IPS DF 6.9 (cell line): ENCODE measurements at regions not wholly inside any gene's neighbourhood (a gene's known extent, or its start where the extent isn't known, plus 50 kb on each side); places are given as distances from the start of the nearest gene placed in this dataset.

Source experiments
- DNase-seq: peaks from one replicate; pipeline ENCODE4 v3.0.0-alpha.2; 2013; ENCODE audit warnings: low read depth, low spot score
- H3K27ac ChIP-seq: one replicate; pipeline ENCODE4 v1.5.1; 2013; ENCODE audit warnings: low read length, control low read depth
- H3K27me3 ChIP-seq: 2 replicates; pipeline ENCODE4 v1.6.1; 2013; ENCODE audit warnings: mild to moderate bottlenecking, low read length; ENCODE audit not compliant: control insufficient read depth, insufficient read depth
- H3K36me3 ChIP-seq: 2 replicates; pipeline ENCODE4 v1.6.1; 2013; ENCODE audit warnings: low read length; ENCODE audit not compliant: control insufficient read depth, insufficient read depth
- H3K4me1 ChIP-seq: 2 replicates; pipeline ENCODE4 v1.6.1; 2013; ENCODE audit warnings: low read length; ENCODE audit not compliant: control insufficient read depth, insufficient read depth
- H3K4me3 ChIP-seq: 2 replicates; pipeline ENCODE4 v1.5.1; 2013; ENCODE audit warnings: mild to moderate bottlenecking, low read length
- H3K9me3 ChIP-seq: 2 replicates; pipeline ENCODE4 v1.6.1; 2013; ENCODE audit warnings: low read length, inconsistent platforms; ENCODE audit not compliant: control insufficient read depth, insufficient read depth
- WGBS: extraction: QIAGEN DNeasy Blood & Tissue Kit; methylation state at CpG from one replicate; pipeline ENCODE4 v1.1.7; 2013; ENCODE audit warnings: mixed read lengths, missing lambda C conversion rate; ENCODE audit not compliant: insufficient read length, insufficient coverage; 5-methylcytosine and 5-hydroxymethylcytosine counted together

GRCh38 chr16:79297296-79297695, 303.2 kb downstream of the MAF start:
- H3K27me3 ChIP-seq: no peaks in the 10 kb centered on the region
- H3K9me3 ChIP-seq: no peaks in the 10 kb centered on the region
- peaks cover 5% of the 10 kb centered on the region; the same call in 1 of the 2 replicates for H3K4me1 ChIP-seq
- no peaks in the 10 kb centered on the region for H3K36me3 ChIP-seq
- no peak for DNase-seq
- WGBS: no CpG with 5 or more reads among the region's 9 CpGs
- no peak overlapping the region for H3K4me3 ChIP-seq
- no peak overlapping the region for H3K27ac ChIP-seq

DNA sequence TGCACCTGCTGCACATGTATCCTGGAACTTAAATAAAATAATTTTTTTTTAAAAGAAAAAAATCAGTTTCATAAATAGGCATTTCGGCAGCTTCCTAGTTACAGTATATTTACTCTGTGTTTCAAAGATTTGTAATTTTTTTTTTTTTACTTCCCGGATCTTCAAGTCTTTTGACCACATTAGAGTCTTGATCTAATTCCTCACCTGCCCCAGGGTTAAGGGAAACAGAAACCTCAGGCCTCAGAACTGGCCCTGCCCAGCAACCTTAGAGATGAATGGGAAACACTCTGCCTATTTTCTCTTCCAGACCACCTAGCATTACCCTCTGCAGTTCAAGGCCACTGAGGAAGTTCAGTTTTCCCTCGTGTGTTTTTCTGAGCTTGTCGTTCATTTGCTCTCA, 304.0 kb downstream of the MAF start:
- no peaks in the 10 kb centered on the region for H3K36me3 ChIP-seq
- WGBS: no CpG with 5 or more reads among the region's 4 CpGs
- H3K27ac ChIP-seq: no peak overlapping the region
- H3K4me1 ChIP-seq: peaks cover 5% of the 10 kb centered on the region; the same call in 1 of the 2 replicates
- no peak for DNase-seq
- no peak overlapping the region for H3K4me3 ChIP-seq
- H3K27me3 ChIP-seq: no peaks in the 10 kb centered on the region
- no peaks in the 10 kb centered on the region for H3K9me3 ChIP-seq

DNA sequence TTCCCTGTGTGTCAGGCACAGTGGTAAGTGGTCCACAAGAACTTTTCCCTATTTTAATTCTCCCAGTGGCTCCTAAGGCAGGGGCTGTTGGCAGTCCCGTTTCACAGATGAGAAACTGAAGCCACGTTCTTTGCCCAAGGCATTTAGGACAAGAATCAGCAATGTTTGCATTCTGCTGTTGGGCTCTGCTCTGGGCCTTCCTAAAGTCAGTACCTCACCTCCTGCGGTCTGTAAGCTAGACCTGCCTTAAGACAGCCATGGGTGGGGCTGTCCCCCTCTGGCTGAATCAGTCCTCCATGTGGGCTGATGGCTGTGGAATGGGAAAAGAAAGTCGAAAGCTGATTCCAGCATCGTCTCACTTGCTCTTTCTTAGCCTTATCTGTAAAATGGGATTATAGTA, 304.8 kb downstream of the MAF start:
- Histone ChIP-seq H3K4me3 (no peak overlapping the region), H3K9me3 (no peaks in the 10 kb centered on the region), H3K27ac (no peak overlapping the region), H3K4me1 (peaks cover 3% of the 10 kb centered on the region; the same call in 1 of the 2 replicates), H3K27me3 (no peaks in the 10 kb centered on the region), H3K36me3 (no peaks in the 10 kb centered on the region)
- WGBS: no CpG with 5 or more reads among the region's 5 CpGs
- no peak for DNase-seq

- WGBS: no CpG with 5 or more reads among the region's 8 CpGs
- H3K4me1 ChIP-seq: peaks cover 3% of the 10 kb centered on the region; the same call in 1 of the 2 replicates
- no peaks in the 10 kb centered on the region for H3K36me3 ChIP-seq
- no peaks in the 10 kb centered on the region for H3K9me3 ChIP-seq
- no peak overlapping the region for H3K4me3 ChIP-seq
- H3K27ac ChIP-seq: no peak overlapping the region
- no peaks in the 10 kb centered on the region for H3K27me3 ChIP-seq
- no peak for DNase-seq
These were observed 305.4 kb downstream of the MAF start for GRCh38 chr16:79295162-79295561.

DNA sequence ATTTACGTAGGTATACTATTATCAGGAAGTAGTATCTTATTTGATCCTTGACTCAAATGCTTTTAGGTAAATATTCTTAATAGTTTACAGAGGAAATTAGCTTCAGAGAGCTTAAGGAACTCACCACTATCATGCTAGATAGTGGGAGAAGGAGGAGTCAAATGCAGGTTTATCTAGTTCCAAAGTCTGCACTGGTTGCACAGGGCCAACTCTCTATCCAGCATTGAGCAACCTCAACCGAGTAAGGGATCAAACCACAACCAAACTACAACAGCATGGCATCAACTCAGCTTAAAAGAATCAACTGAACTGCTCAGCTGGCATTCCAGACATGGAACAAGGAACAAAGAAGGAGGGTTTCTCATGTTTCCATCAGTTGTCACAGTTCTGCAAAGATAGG, 306.0 kb downstream of the MAF start:
- H3K27ac ChIP-seq: no peak overlapping the region
- no peaks in the 10 kb centered on the region for H3K27me3 ChIP-seq
- H3K4me3 ChIP-seq: no peak overlapping the region
- DNase-seq: no peak
- H3K36me3 ChIP-seq: no peaks in the 10 kb centered on the region
- no CpG with 5 or more reads among the region's 2 CpGs for WGBS
- H3K9me3 ChIP-seq: no peaks in the 10 kb centered on the region
- peaks cover 3% of the 10 kb centered on the region; the same call in 1 of the 2 replicates for H3K4me1 ChIP-seq

- no peak overlapping the region for H3K27ac ChIP-seq
- peaks cover 1% of the 10 kb centered on the region; the same call in 1 of the 2 replicates for H3K4me1 ChIP-seq
These were observed 306.6 kb downstream of the MAF start for GRCh38 chr16:79293836-79294460.

DNA sequence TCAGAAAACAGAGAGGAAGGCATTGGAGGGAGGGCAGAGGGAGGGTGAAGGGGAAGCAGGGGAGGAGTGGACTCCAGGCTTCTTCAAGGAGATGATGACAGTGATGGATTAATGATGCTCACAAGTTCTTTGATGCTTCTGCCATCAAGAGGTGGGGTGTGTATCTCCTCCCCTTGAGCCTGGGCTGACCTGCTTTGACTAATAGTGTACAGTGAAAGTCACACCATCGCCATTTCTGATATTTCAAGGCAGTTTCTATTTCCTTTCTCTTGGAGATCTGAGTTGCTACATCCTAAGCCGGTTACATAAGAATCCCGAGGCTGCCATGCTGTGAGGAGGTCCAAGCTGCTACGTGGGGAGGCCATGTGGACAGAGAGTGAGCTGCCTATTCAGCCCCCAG, 312.5 kb downstream of the MAF start:
- Histone ChIP-seq H3K4me3 (no peak overlapping the region), H3K9me3 (no peaks in the 10 kb centered on the region), H3K36me3 (no peaks in the 10 kb centered on the region), H3K27ac (no peak overlapping the region), H3K4me1 (peaks cover 3% of the 10 kb centered on the region; the same call in 1 of the 2 replicates), H3K27me3 (no peaks in the 10 kb centered on the region)
- DNase-seq: no peak
- WGBS: no CpG with 5 or more reads among the region's 4 CpGs

More at GRCh38 chr16:79293836-79294460, 306.6 kb downstream of the MAF start:
- Histone ChIP-seq H3K27me3 (no peaks in the 10 kb centered on the region), H3K36me3 (no peaks in the 10 kb centered on the region), H3K4me3 (no peak overlapping the region), H3K9me3 (no peaks in the 10 kb centered on the region)
- DNase-seq: no peak
- WGBS: no CpG with 5 or more reads among the region's 4 CpGs

DNA sequence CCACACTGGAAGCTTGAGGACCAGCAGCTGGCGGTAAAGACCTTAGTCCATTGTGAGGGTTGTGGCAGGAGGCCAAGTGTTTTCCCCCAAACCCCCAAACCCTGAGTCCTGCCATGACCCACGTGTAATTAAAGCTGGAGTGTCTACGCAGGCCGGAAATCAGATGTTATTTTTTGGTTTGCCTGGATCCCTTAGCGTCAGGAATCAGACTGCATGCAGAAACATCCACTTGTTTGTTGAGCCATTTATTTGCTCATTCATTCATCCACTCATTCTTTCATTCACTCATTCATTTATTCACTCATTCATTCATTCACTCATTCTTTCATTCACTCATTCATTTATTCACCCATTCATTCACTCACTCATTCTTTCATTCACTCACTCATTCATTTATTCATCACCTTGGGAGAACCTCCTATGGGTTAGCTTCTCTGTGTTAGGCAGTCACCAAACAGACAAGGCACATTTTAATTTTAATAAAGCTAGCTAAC, 313.1 kb downstream of the MAF start:
- Histone ChIP-seq H3K4me3 (no peak overlapping the region), H3K9me3 (no peaks in the 10 kb centered on the region), H3K27ac (no peak overlapping the region), H3K36me3 (no peaks in the 10 kb centered on the region), H3K27me3 (no peaks in the 10 kb centered on the region), H3K4me1 (peaks cover 3% of the 10 kb centered on the region; the same call in 1 of the 2 replicates)
- no peak for DNase-seq
- no CpG with 5 or more reads among the region's 5 CpGs for WGBS

DNA sequence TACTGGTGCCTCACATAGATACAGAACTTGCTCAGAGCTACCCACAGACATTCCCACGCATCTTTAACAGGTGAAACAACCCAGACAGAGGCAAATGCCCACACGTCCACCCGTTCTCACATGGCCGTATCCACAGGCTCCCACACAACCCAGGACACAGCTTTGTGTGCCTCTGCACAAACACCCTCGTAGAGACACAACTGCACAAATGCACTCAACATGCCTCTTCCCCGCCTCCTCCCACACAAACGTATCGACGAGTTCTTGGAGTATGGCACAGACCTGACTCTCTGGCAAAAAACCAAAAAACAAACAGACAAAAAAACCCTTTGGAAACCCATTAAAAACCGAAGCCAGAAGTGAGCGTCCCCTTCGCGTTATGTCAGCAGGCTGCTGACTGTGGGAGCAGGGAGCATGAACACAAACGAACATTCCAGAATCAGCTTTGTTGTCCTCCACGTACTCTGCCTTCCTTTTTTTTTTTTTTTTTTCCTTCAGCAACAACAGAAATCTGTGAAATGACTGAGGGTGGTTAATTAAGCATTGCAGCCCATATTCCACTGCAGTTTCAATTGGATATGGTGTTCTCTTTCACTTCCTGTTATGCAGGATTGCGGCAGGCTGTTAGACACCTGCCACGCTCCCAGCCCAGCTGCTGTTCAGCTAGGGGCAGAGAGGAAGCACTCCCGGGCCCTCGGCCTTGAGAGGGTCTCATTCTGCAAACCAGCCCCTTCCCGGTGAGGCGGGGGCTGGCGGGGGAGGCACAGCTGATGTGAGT, 313.7 kb downstream of the MAF start:
- Histone ChIP-seq H3K4me3 (no peak overlapping the region), H3K9me3 (no peaks in the 10 kb centered on the region), H3K27ac (no peak overlapping the region), H3K27me3 (no peaks in the 10 kb centered on the region), H3K4me1 (peaks cover 3% of the 10 kb centered on the region; the same call in 1 of the 2 replicates), H3K36me3 (no peaks in the 10 kb centered on the region)
- WGBS: no CpG with 5 or more reads among the region's 22 CpGs
- DNase-seq: no peak

DNA sequence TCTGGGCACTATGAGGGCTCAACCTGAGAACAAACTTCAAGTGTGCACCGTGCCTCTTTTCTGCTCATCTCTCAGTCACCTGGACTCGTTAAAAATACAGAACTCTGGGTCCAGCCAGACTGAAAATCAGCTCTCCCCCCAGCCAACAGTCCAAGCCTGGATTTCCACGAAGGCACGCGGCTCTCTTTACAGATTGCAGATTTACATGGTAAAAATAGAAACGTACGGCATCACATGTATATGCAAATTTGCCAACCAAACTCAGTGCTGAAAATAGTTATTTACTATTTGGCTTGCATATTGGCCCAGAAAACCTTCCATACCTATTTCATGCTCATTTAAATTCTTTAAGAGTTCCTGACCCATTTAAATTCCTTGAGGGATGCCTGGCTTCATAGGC, 315.8 kb downstream of the MAF start:
- no peak for DNase-seq
- H3K27ac ChIP-seq: no peak overlapping the region
- H3K4me1 ChIP-seq: peaks cover 3% of the 10 kb centered on the region; the same call in 1 of the 2 replicates
- H3K27me3 ChIP-seq: no peaks in the 10 kb centered on the region
- no peaks in the 10 kb centered on the region for H3K36me3 ChIP-seq
- no peak overlapping the region for H3K4me3 ChIP-seq
- no CpG with 5 or more reads among the region's 7 CpGs for WGBS
- no peaks in the 10 kb centered on the region for H3K9me3 ChIP-seq
